GM21390 (cell line): ENCODE measurements at regions not wholly inside any gene's neighbourhood (a gene's known extent, or its start where the extent isn't known, plus 50 kb on each side); places are given as distances from the start of the nearest gene placed in this dataset.

Source experiments
- ATAC-seq: cut with Tn5 transposase; IDR thresholded peaks from one replicate; pipeline ENCODE4 v1.9.1; 2021; ENCODE audit not compliant: unreplicated experiment

- ATAC-seq: no peak
Observed at GRCh38 chr15:99454941-99455788, 110.6 kb upstream of the MEF2A start.

GRCh38 chr15:99455789-99456160 is 110.0 kb upstream of the MEF2A start:
- ATAC-seq: no peak

- ATAC-seq: no peak
Observed at GRCh38 chr15:99464137-99464536, 101.6 kb upstream of the MEF2A start.

- no peak for ATAC-seq
Observed at GRCh38 chr15:99466701-99467337, 99.0 kb upstream of the MEF2A start.

- no peak for ATAC-seq
Observed at GRCh38 chr15:99467338-99467720, 98.5 kb upstream of the MEF2A start.

GRCh38 chr15:99467853-99468464 is 97.8 kb upstream of the MEF2A start:
- no peak for ATAC-seq

GRCh38 chr15:99470204-99470603 is 95.6 kb upstream of the MEF2A start:
- peak; percentile 67 for ATAC-seq

- no peak for ATAC-seq
Observed at GRCh38 chr15:99472416-99473145, 93.2 kb upstream of the MEF2A start.

- ATAC-seq: no peak
Observed at GRCh38 chr15:99473981-99474906, 91.5 kb upstream of the MEF2A start.

GRCh38 chr15:99474909-99475753 is 90.7 kb upstream of the MEF2A start:
- no peak for ATAC-seq

- no peak for ATAC-seq
Observed at GRCh38 chr15:99475754-99476412, 89.9 kb upstream of the MEF2A start.

GRCh38 chr15:99476413-99477222 is 89.2 kb upstream of the MEF2A start:
- peak; percentile 68 for ATAC-seq

GRCh38 chr15:99477791-99478471 is 87.9 kb upstream of the MEF2A start:
- no peak for ATAC-seq

- no peak for ATAC-seq
Observed at GRCh38 chr15:99478977-99479376, 86.8 kb upstream of the MEF2A start.

GRCh38 chr15:99480016-99480810 is 85.6 kb upstream of the MEF2A start:
- ATAC-seq: no peak

GRCh38 chr15:99481113-99481950 is 84.5 kb upstream of the MEF2A start:
- no peak for ATAC-seq
